Ascending aorta (tissue), 2 donors: ENCODE measurements at regions not wholly inside any gene's neighbourhood (a gene's known extent, or its start where the extent isn't known, plus 50 kb on each side); places are given as distances from the start of the nearest gene placed in this dataset.

Experiments used
- DNase-seq, 2 donors: peaks; one replicate each; pipeline ENCODE4 v3.0.0-alpha.2; 2019; ENCODE audit warnings: low spot score in 2 of 2
- H3K27ac ChIP-seq, 2 donors: fragments of 200-600 bp; sonication (generic); one replicate each; pipeline ENCODE4 v1.5.1; 2016 to 2017; ENCODE audit warnings: mild to moderate bottlenecking in 1 of 2
- H3K27me3 ChIP-seq: fragments of 200-600 bp; sonication (generic); one replicate; pipeline ENCODE4 v1.5.1; 2017
- H3K36me3 ChIP-seq, 2 donors: fragments of 200-600 bp; sonication (generic); one replicate each; pipeline ENCODE4 v1.5.1; 2016
- H3K4me1 ChIP-seq, 2 donors: fragments of 200-600 bp; sonication (generic); one replicate each; pipeline ENCODE4 v1.5.1; 2016 to 2017; ENCODE audit warnings: mild to moderate bottlenecking in 1 of 2
- H3K4me3 ChIP-seq, 2 donors: fragments of 200-600 bp; sonication (generic); one replicate each; pipeline ENCODE4 v1.5.1; 2016 to 2017; ENCODE audit warnings: mild to moderate bottlenecking in 1 of 2
- H3K9me3 ChIP-seq, 2 donors: fragments of 200-600 bp; sonication (generic); one replicate each; pipeline ENCODE4 v1.5.1; 2016
- intact Hi-C: fragments of 100-400 bp; cut with DNase I; formaldehyde crosslinking; loops from one replicate; pipeline ENCODE4 v1.15.1; 2023
- TF ChIP-seq, protein P1 (sequence below), 3 experiments: fragments of 200-600 bp in 2 of 3; fragments of 450-650 bp in 1 of 3; sonication (generic) in 2 of 3; IDR thresholded peaks; one replicate each; pipeline ENCODE4 v1.5.1; 2016 to 2019; ENCODE audit warnings: antibody characterized with exemption in 3 of 3, mild to moderate bottlenecking in 1 of 3, moderate library complexity in 1 of 3

DNA sequence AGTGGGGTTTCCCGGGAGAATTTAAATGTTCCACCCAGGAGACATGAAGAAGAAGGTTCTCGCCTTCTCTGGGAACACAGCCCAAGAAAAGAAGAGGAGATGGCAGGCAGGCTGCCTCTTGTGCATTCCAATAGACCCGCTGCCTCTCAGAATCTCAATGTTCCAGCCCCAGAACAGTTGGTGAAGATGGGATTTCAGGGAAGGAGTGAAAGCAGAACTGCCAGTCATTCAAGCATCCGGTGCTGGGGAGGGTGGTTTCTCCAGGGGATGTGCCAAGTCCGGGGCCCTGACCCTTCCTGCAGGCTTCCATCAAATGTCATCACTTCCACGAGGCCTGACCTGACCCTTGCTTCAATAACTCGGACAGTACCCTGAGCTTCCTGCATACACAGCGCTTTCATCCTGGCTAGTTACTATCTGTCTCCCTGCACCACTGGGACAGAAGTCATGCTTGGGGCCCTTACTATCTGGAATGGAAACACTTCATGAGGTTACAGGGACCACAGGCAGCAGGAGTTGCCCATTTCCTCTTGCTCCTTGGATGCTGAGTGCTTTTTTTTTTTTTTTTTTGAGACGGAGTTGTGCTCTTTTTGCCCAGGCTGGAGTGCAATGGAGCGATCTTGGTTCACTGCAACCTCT is 386.6 kb upstream of the POU3F1 start:
- Histone ChIP-seq H3K27me3 (no peaks in the 10 kb centered on the region), H3K4me1 (no peaks in the 10 kb centered on the region), H3K4me3 (no peak overlapping the region), H3K27ac (no peak overlapping the region), H3K9me3 (no peaks in the 10 kb centered on the region), H3K36me3 (no peaks in the 10 kb centered on the region)
- no peak for DNase-seq
- intact Hi-C loops, result no loop called here
- TF ChIP-seq, protein P1, sequence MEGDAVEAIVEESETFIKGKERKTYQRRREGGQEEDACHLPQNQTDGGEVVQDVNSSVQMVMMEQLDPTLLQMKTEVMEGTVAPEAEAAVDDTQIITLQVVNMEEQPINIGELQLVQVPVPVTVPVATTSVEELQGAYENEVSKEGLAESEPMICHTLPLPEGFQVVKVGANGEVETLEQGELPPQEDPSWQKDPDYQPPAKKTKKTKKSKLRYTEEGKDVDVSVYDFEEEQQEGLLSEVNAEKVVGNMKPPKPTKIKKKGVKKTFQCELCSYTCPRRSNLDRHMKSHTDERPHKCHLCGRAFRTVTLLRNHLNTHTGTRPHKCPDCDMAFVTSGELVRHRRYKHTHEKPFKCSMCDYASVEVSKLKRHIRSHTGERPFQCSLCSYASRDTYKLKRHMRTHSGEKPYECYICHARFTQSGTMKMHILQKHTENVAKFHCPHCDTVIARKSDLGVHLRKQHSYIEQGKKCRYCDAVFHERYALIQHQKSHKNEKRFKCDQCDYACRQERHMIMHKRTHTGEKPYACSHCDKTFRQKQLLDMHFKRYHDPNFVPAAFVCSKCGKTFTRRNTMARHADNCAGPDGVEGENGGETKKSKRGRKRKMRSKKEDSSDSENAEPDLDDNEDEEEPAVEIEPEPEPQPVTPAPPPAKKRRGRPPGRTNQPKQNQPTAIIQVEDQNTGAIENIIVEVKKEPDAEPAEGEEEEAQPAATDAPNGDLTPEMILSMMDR (IDR thresholded peaks at IDR 0.05), result no peak

DNA sequence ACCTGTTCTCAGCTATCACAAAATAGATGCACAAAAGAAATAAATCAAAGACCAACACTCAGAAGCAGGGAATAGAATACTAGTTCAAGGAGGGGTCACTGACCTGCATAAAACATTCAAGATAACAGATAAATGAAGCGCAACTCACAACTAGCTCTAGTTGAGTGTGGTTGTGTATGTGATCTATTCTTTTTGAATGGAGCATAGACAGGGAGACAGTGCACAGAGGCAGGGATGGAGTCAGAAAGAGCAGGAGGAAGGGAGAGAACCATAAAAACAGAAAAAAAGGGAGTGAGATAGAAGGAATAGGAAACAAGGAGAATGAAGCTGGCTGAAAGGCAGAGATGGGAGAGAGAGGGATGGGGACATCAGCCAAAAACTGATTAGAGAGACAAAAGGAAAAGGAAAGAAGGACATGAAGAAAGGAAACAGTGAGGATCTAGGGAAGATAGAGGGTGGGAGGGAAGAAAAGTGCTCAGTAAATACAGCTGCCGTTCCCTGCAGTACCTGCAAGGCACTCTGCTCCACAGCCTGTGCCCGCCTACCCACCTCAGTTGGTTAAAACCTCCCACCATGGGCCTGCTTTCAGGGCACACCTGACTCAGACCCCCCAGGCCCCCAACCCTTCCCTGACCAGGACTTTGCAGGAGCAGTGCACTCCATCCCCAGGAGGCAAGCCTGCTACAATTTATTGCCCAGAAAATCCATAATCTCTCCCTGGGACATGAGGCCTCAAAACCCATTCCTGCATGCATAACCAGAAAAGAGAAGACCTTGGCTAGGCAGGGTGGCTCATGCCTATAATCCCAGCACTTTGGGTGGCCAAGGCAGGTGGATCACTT is 385.2 kb upstream of the POU3F1 start:
- no peak for DNase-seq
- intact Hi-C loops, result no loop called here
- Histone ChIP-seq H3K4me1 (no peaks in the 10 kb centered on the region), H3K27me3 (no peaks in the 10 kb centered on the region), H3K27ac (no peak overlapping the region), H3K9me3 (no peaks in the 10 kb centered on the region), H3K4me3 (no peak overlapping the region), H3K36me3 (no peaks in the 10 kb centered on the region)
- TF ChIP-seq, protein P1 (IDR thresholded peaks at IDR 0.05), result no peak

DNA sequence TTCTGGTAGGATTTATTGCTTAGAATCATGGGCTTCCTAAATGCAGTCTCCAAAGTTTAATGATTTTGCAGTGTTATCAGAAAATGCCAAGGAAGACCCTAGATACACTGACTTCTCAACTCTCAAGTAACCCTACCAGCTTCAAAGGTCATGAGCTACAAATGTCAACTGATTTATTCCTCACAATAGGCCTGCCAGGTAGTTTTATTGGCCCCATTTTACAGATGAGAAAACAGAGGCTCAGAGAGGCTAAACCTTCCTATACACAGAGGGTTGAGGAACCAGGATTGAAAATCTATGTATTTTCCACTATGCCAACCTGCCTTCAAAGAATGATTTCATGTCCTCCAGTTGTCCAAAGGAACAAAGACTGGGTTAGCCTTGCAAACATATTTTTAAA is 384.4 kb upstream of the POU3F1 start:
- no peak for DNase-seq
- no peaks in the 10 kb centered on the region for H3K27me3 ChIP-seq
- no peak overlapping the region for H3K4me3 ChIP-seq
- H3K27ac ChIP-seq, result no peak overlapping the region
- intact Hi-C loops, result no loop called here
- no peaks in the 10 kb centered on the region for H3K9me3 ChIP-seq
- H3K4me1 ChIP-seq, result no peaks in the 10 kb centered on the region
- TF ChIP-seq, protein P1 (IDR thresholded peaks at IDR 0.05), result no peak
- no peaks in the 10 kb centered on the region for H3K36me3 ChIP-seq

DNA sequence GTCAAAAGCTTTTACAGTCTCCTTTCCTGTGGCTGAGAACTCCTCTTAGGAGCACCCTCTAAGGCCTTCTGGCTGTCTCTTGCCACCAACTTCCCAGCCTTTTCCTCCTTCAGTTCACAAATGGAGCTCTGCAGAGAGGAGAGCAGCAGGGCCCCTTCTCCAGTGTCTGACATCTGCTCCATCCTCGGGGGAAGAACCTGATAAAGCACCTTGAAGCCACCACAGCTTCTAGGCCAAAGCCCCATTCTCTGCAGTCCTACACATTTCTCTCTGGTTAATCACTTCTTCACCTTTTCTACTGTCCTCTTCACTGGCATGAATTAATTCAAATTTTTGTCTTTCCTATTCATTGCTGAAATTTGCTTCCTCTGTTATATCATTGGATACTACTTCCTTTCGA is 378.1 kb upstream of the POU3F1 start:
- no peak overlapping the region for H3K4me3 ChIP-seq
- H3K4me1 ChIP-seq, result no peaks in the 10 kb centered on the region
- H3K27me3 ChIP-seq, result no peaks in the 10 kb centered on the region
- intact Hi-C loops, result no loop called here
- TF ChIP-seq, protein P1 (IDR thresholded peaks at IDR 0.05), result no peak
- no peaks in the 10 kb centered on the region for H3K36me3 ChIP-seq
- no peak for DNase-seq
- H3K9me3 ChIP-seq, result no peaks in the 10 kb centered on the region
- no peak overlapping the region for H3K27ac ChIP-seq

DNA sequence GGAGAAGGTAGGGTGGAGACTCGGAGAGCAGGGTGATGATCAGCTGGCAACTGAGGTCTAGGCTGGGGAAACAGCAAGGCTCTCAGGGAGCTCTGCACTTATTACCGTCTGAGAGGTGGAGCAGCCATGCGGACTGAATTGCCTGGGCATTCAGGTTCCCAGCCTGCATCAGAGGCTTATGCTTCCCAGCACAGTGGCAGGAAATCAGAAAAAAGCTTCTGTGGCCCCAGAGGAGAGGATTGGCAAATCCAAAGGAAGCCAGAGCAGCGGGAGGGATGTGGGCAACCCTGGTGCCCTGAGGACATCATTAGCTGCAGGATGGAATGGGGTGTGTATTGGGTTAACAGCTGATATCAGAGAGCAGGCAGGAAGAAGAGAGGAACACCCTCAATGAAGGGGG is 374.1 kb upstream of the POU3F1 start:
- H3K4me1 ChIP-seq, result no peaks in the 10 kb centered on the region
- H3K9me3 ChIP-seq, result no peaks in the 10 kb centered on the region
- no peaks in the 10 kb centered on the region for H3K27me3 ChIP-seq
- no peak overlapping the region for H3K27ac ChIP-seq
- H3K36me3 ChIP-seq, result no peaks in the 10 kb centered on the region
- intact Hi-C loops, result no loop called here
- no peak overlapping the region for H3K4me3 ChIP-seq
- TF ChIP-seq, protein P1 (IDR thresholded peaks at IDR 0.05), result no peak
- no peak for DNase-seq
